ENCODE measurements at regions not wholly inside any gene's neighbourhood (a gene's known extent, or its start where the extent isn't known, plus 50 kb on each side); places are given as distances from the start of the nearest gene placed in this dataset.
"Not testable (repeated sequence)": the region's sequence is repeated elsewhere in the genome, so short reads cannot be mapped to it uniquely, and the experiment has no call there.

DNA sequence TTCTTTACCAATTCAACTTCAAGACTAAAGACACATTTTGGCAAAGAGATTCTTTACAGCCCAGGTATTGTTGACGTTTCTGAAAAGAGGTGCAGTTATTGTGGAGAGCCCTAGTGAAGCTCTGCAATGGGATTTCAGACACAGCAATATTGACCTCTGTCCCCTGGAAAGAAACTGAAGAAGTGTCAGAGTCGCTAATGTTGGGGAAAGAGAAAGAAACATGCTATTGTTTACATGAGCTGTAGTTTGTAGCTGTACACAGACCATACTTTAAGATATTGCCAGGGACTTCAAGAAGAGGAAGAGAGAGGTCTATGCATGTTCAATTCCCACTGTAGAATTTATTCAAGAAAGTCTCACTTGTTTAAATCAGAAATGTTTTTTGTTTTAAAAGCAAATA is 497.3 kb upstream of the BOD1L1 start:
- peak in 1 of 4 experiments; percentile 14 for DNase-seq

DNA sequence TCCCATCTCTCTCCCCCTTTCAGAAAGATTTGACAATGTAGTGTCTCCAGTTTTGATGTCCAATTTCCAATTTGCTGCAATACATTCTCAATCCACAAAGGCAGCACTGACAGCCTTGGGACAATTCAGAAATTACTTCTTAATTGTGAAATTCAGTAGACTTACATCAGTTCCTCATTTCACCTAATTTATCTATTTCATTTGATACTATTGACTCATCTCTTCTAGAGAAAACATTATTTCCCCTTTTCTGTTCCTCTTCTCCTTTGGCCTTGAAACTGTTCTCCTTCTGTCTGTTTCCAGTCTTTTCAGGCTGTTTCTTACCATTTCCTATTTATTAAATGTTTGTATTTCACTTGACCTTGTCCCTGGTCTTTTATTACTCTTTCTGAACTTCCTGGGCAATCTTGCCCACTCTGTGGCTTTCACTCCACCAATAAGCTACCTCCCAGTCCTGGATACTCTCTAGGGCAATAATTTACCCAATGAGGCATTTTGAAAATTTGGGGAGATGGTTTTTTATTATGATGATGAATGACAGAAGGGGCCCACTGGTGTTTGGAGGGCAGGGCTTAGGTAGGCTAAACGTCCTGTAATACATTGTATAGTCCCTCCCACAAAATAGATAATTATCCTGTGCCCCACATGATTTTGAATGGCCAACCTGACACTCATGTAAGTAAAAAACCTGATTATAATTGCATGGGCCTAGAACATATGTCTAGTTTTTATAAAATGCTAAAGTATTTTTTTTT is 498.0 kb upstream of the BOD1L1 start:
- peak; percentile 52 to 91 (median 74) for DNase-seq

DNA sequence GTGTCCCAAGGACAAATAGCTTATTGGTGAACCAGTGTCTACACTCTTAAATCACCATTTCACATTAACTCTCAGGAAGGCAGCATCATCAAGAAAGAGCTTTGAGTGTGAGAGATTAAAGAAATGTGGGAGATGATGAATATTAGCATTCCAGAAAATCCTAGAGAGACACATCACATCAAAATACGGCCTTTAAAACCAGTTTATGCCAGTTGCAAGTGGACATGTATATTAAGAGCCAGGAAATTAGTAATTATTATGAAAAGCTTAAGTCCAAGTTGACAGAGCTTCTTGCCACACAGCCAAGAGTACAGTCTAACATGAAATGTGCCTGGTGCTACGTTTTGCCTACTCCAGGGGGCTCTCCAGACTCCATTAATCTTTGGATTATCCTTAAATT is 503.0 kb upstream of the BOD1L1 start:
- DNase-seq = no peak

DNA sequence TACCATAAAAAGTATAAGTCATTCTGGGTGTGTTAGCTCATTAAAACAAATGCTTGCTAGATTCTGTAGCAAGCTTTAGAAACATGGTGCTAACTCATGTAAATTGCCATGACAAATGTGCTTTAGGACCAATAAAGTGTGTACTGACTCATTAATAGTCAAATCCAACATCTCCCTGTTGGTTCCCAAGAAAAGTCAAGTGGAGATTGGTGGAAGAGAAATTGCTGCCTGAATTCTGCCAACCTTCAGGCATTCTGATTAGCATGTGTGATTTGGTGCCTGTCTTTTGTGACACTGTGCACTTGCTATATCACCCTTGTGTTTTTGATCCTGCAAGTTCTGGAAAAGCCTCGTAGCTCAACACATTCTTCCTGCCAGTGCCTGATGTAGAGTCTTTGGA is 503.8 kb upstream of the BOD1L1 start:
- DNase-seq = no peak

DNA sequence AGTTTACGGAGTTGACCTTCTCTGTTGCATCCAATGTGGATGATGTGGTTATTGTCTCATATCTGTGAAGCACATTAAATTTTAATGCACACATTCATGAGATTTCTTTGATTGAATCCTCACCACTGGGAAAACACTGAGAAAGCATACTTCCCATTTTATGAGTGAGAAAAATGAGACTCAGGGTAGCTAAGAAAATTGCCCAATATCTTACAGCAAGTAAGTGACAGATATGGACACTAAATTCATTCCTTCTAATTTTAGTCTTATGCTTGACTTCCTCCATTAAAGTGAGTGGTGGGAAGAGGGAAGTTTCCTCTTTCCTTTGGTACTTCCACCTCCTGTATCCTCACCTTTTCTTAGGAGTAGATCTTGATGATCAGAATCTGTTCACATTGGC is 504.8 kb upstream of the BOD1L1 start:
- peak; percentile 8 to 76 (median 42) for DNase-seq

DNA sequence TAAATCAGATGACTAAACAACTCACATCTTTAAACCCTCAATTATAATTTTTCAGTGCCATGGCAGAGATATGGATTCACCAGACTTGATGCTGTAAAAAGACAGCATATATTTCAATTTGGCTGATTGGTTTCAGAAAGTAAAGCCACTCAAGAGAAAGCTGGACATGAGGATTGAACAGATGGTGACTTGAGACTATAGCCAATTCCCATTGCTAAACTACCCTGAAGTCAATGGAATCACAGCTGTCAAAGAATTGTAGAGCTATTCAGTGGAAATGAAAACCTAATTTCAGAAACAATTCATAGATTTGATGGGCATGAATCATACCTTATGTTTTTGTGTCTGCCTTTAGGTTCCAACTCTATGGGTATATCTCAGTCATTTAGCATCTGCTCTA is 510.6 kb upstream of the BOD1L1 start:
- no peak for DNase-seq

DNA sequence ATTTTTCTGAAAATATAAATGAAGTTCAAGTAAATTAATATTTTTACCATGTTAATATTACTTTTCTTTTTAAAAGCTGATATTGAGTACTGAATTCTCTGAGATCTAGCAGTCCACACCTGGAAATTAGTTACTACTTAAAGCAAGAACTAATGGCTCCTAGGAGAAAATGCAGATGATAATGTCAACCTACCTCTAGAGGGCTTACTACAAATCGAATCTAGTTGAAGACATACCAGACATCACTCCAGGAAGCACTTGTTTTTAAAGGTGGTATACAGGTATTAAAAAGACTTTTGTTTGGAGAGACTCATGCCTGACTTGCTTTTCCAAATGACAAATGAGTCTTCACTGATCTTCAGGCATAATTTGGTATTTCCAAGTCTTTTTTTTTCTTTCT is 516.4 kb upstream of the BOD1L1 start:
- DNase-seq = no peak

DNA sequence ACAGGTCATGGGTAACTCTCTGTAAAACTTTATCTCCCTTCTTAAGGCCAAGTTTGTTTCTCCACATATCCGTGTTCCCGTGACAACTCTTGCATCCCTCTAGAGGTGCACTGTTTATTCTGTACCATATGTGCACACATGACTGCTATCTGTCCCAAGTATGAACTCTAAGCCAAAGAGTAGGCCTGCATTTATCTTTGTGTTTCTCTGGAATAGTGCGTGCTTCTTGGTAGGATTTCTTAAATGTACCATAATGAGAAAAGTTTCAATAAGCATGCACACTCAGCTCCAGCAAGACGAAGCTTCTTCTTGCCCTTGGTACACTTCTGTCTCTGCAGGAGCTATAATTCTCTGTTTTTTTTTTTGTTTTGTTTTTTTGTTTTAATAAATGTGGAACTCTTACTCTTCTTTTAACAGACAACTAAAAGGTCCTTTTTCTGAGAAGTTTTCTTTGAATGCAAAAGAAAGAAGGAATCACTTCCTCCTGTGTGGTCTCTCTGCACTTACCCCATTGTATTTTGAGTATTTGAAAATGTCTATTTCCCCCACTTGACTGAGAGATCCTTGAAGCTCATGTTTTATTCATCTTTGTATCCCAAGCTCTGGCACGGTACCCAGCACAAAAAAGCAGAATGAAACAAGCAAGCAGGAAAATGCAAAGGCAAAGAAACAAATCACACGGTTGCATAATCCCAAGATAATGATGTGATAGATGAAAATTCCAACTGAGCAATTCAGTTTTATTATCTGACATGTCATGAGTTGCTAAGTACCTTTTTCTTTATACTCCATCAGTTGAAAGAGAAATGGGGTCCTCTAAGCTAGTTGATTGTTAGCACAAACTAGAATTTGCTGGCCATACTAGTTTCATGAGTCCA is 521.9 kb upstream of the BOD1L1 start:
- DNase-seq = peak in 1 of 4 experiments; percentile 35

DNA sequence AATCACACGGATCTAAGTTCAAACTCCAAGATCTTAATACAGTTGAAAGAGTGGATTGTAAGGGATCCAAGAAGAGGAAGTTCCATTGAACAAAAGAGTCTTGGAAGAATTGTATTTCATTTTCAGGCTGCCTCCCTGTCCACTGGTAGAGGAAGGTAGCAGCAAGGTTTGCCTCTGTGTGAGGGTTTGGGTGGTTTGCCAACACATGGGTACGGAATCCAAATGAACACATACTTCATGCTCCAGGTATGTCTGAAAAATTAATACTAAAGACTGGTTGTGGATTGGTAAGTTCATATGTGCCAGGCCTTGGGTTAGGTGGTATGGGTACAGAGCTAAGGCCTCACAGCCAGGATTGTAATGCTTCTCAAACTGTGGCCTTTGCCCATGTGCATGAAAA is 523.6 kb upstream of the BOD1L1 start:
- DNase-seq = no peak

DNA sequence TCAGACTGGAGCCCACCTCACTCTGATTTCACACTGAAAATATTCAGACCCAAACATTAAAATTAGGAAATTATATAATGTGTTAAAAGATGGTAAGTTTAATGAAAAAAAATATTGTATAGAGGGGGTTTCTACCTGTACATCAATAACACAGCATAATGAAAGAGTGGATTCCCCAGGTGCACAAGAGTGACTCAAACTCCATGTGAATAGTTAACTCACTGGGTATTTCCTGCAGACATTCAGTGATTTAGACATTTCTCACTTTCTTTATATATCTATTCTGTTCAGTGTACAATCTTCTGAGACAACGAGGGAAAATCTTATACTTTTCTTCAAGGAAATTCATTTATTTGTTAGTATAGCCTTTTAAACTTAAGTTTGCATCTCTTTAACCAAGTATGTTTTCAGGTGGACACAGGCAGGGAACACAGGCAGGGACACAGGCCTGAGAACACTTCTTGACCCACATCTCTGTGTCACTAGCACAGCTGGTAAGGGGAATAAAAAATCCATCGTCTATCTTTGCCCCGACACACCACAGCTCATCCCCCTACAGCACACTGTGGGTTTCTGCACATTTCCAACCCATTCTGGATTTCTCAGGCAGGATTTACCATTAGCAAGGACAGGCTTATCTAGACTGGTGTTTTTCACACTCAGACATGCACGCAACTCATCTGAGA is 525.5 kb upstream of the BOD1L1 start:
- no peak for DNase-seq

DNA sequence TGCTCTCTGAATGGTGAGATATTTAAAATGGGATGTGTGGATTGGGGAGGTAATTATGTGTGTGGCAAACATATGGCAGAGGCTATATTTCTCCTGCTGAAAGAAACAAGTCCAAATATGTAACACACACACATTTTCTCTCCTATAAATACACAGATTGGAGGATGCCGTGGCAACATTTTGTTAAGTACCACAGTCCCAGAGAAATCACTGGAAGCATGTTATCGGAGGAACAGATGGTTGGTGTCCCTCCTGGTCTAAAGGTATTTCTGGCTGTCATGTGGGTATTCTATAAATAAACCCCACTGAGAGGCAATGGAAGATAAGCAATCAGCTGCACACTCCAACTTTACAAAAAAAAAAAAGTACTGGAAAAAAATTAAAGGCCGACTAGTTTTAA is 528.3 kb upstream of the BOD1L1 start:
- DNase-seq = no peak

DNA sequence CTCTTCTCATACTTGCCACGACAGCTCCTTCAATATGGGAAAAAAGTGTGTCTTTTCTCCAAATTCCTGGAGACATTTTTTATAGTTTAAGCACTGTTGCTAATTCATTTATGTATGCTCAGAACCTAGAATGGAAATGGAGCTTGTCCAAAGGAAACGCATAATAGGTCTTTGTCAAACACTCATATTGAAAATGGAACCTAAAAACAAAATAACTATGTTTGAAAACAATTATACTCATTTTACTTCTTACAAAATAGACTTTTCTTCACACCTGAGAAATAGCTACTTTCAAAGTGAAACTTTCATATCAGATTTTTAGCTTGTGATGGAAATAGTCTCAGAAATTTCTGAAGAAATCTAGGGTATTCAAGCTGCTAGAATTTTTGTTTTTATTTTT is 529.7 kb upstream of the BOD1L1 start:
- no peak for DNase-seq

DNA sequence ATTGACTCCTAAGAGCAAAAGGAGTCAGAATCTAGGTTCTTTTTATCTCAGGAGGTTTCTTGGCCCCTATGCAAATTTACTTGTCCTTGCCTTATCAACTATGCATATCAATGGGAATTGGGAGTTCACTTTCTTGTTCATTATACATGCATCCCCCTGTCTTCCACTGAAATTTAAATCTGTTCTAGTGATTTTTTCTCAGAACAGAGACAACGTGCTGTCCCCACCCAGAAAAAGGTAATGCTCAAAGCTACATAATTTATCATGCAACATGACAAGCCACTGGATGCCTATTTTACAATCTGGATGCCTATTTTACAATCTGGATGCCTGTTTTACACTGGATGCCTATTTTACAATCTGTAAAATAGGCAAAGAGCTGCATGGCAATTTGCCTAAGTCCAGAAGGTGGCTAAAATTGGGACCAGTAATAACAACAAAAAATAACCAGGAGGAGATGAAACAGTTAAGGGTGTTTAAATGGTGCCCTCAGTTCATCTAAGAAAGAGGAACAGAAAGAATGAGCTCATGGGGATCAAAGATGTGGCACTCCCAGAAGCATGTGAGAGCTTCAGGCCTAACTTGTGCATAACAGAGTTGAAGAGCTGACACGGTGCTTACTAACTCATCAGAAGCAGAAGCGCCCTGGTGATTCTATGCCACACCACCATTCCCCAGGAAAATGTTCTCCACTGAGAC is 537.8 kb upstream of the BOD1L1 start:
- DNase-seq = peak; percentile 80 to 93 (median 87)

DNA sequence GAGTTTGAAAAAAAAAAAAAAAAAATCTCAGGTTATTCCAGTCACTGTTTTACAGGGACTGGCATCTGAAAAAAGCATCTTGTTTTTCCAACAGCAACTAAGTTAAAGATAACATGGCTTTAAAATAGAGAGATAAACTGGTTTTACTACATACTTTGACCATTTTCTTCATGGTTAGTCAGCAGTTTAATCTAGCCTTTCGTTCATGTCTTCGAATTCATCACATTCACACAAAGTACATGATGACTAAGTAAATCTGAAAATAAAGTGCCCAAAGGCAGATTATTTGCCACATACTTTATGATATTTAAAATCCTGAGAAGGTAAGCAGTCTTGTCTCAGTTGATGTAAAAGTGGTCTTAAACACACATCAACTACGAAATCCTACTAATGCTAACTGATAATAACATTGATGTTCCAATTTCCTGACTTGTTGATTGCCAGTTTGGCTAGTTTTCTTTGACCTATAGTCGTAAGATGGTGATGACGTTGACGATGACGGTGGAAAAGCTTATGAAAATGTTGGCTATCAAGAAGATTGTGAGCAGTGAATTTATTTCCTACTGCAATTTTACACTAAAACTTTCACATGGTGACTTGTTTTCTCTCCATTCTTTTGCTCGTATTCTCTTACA is 540.5 kb upstream of the BOD1L1 start:
- DNase-seq = no peak

DNA sequence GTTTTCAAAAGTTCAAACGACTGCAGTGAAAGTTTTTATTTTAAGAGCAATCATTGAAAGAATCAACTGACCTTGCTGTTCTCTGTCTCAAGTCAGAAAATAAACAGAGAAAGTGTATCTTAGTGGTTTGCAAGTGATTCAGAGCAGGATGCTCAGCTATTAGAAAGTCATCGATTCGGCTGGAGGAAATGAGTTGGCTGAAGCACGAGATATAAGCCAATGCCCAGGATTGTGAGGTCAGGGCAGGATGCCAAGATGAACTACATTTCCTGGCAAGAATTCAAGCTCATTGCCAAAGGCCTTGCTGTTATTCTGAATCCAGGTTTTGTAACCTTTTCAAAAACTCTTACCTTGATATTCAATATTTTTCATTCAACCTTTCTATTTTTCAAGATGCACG is 541.4 kb upstream of the BOD1L1 start:
- peak; percentile 78 to 89 (median 84) for DNase-seq

DNA sequence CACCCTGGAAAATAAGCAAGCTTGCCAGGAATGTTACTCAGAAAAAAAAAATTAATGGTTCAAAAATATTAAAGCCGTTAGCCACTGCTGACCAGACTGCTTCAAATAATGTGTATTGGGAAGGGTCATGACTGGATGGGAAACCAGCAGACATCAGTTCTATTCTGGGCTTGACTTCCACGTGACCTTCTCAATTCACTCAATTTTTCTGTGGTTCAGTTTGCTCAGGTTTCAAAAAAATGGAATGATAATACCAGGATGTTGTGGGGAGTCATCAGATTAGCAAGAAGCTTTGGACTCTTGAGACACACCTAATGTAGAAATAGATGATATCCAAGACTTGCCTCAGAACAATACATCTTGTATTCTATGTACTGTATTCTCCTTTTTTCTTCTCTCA is 541.9 kb upstream of the BOD1L1 start:
- no peak for DNase-seq

DNA sequence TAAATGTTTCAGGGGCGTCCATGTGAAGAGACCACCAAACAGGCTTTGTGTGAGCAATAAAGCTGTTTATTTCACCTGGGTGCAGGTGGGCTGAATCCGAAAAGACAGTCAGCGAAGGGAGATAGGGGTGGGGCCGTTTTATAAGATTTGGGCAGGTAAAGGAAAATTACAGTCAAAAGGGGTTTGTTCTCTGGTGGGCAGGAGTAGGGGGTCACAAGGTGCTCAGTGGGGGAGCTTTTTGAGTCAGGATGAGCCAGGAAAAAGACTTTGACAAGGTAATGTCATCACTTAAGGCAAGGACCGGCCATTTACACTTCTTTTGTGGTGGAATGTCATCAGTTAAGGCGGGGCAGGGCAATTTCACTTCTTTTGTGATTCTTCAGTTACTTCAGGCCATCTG is 542.4 kb upstream of the BOD1L1 start:
- DNase-seq = not testable (repeated sequence)

DNA sequence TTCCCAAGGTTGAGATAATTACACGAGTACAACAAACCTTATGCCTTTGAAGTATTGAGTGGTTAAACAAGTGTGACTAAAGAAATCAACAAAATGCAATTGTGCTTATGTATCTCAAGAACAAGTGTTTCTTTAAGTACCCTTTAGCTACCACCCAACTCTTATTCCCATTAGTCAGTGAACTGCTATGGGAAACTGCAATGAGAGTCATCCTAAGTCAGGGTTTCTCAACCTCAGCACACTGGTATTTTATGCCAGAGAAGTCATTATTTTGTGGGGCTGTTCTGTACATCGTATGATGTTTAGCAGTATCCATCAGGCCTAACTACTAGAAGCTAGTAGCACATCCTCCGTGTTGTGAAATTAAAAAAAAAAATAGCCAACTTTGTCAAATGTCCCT is 549.1 kb upstream of the BOD1L1 start:
- DNase-seq = no peak

DNA sequence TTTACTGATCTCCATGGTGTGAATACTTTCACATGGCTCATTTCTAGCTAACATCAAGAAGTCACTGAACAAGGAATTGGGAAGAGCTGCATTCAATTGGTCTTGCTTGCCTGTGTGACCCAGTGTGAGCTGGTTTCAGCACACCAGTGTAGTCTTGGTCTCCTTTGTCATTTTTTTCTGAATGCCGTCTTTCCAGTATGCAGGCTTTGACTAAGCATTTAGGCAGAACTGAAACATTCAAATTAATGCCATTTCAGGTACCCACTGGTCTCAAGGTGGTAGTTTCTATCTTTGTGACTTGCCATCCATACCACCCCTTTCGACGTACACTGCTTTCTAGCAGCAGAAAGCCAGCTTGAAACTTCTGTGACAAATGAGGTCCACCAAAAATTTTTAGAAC is 550.5 kb upstream of the BOD1L1 start:
- DNase-seq = no peak

DNA sequence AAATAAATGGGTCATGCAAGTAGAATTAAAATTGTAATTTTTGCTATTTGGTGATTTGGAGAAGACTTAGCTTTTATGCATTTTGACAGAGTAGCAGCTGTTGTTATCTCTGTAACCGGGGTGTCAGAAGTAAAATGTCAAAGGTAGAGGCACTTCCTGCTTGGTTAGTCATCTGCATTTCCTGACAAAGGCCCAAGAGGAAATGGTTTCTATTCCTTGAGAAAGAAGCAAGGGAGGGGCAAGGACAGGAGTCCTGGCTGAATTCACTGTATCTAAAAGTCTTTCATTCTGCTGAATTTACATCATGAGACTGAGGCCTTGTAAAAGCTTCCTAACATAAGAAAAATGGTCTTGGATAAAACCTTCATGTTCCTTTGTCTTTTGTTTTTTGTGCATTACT is 550.9 kb upstream of the BOD1L1 start:
- peak; percentile 7 to 48 (median 34) for DNase-seq

DNA sequence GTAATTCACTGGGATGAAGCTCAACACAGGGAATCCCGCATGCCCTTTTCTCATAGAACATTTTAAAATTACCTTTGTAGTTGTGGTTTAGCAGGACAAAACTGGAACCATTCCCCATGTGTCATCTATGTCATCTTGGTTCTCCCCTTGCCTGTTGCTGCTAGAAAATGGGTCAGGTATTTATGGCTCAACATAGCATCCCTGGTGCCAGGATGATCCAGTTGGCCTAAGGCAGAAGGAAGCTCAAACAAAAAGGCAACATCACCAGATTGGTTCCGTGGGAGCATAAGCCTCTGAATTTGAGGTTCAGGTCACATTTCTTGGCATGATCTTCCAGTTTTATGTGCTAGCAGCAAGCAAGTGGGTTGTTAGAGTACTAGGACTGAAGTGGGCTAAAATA is 552.6 kb upstream of the BOD1L1 start:
- DNase-seq = no peak

DNA sequence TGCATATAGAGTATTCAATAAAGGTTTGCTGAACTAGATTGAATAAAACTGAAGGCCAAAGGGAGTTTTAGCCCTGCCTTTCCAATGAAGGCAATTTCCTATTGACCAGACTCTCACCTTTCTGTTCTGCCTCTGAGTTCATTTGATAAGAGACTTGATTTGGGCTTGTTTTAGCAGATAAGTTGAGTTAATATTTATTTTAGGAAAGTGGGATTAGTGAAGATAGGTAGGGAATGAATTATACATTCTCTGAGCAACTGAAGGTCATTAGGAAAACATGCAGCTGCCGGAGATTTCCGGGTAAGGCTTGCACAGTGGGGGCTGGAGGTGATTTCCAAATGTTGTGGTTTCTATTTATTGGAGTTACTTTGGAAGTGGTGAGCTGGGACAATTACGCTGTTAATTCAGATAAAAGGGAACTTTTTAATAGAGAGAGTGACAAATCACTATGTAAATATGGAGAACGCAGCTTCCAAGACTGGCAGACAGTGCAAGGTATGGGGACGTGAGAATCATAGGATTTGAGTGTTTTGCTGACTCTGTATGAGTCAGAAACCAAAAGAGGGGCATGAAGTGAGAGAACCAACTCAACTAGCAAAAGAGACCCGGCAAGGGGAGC is 553.6 kb upstream of the BOD1L1 start:
- DNase-seq = no peak

Measured in suppressor macrophage (primary cell).